SKM-1 (cell line): ENCODE measurements at regions not wholly inside any gene's neighbourhood (a gene's known extent, or its start where the extent isn't known, plus 50 kb on each side); places are given as distances from the start of the nearest gene placed in this dataset.

ENCODE experiments used
- DNase-seq: peaks from one replicate; lab custom pipeline; 2025; ENCODE audit not compliant: unreplicated experiment; lab: John Stamatoyannopoulos, UW

- no peak for DNase-seq
Measured at GRCh38 chr5:30957591-30957990, 235.9 kb upstream of the CDH6 start.

GRCh38 chr5:30956251-30956650 lies 237.2 kb upstream of the CDH6 start:
- DNase-seq, result no peak

- no peak for DNase-seq
Measured at GRCh38 chr5:30937070-30937469, 256.4 kb upstream of the CDH6 start.

- DNase-seq, result no peak
Measured at GRCh38 chr5:30933599-30933998, 259.9 kb upstream of the CDH6 start.

- no peak for DNase-seq
Measured at GRCh38 chr5:30932273-30933017, 261.0 kb upstream of the CDH6 start.

GRCh38 chr5:30930736-30931135 lies 262.8 kb upstream of the CDH6 start:
- no peak for DNase-seq

- DNase-seq, result no peak
Measured at GRCh38 chr5:30928956-30929355, 264.5 kb upstream of the CDH6 start.

GRCh38 chr5:30926218-30926617 lies 267.3 kb upstream of the CDH6 start:
- no peak for DNase-seq

GRCh38 chr5:30921388-30921787 lies 272.1 kb upstream of the CDH6 start:
- no peak for DNase-seq

- DNase-seq, result no peak
Measured at GRCh38 chr5:30918171-30918570, 275.3 kb upstream of the CDH6 start.

- DNase-seq, result no peak
Measured at GRCh38 chr5:30908356-30908755, 285.1 kb upstream of the CDH6 start.

GRCh38 chr5:30900367-30900766 lies 293.1 kb upstream of the CDH6 start:
- DNase-seq, result no peak

GRCh38 chr5:30894811-30895210 lies 298.7 kb upstream of the CDH6 start:
- no peak for DNase-seq

GRCh38 chr5:30891660-30892059 lies 301.8 kb upstream of the CDH6 start:
- DNase-seq, result no peak

- no peak for DNase-seq
Measured at GRCh38 chr5:30890377-30890776, 303.1 kb upstream of the CDH6 start.

- no peak for DNase-seq
Measured at GRCh38 chr5:30880514-30880913, 313.0 kb upstream of the CDH6 start.

GRCh38 chr5:30879887-30880286 lies 313.6 kb upstream of the CDH6 start:
- DNase-seq, result no peak

GRCh38 chr5:30878746-30879145 lies 314.7 kb upstream of the CDH6 start:
- no peak for DNase-seq

- DNase-seq, result no peak
Measured at GRCh38 chr5:30878296-30878695, 315.2 kb upstream of the CDH6 start.

- DNase-seq, result no peak
Measured at GRCh38 chr5:30874241-30875034, 319.0 kb upstream of the CDH6 start.

- DNase-seq, result no peak
Measured at GRCh38 chr5:30871196-30871595, 322.3 kb upstream of the CDH6 start.

- DNase-seq, result no peak
Measured at GRCh38 chr5:30867711-30868110, 325.8 kb upstream of the CDH6 start.

GRCh38 chr5:30866142-30866541 lies 327.3 kb upstream of the CDH6 start:
- DNase-seq, result no peak
